GM23338 (cell line): ENCODE measurements at regions not wholly inside any gene's neighbourhood (a gene's known extent, or its start where the extent isn't known, plus 50 kb on each side); places are given as distances from the start of the nearest gene placed in this dataset.

Experiments used
- ATAC-seq: fragments of 200-7000 bp; cut with Tn5 transposase; 3 replicates; pipeline ENCODE4 v1.9.1; 2020
- DNase-seq: peaks from one replicate; pipeline ENCODE4 v3.0.0-alpha.2; 2015; ENCODE audit warnings: low spot score
- H2AFZ ChIP-seq: fragments of 200-600 bp; sonication (generic); 2 replicates; pipeline ENCODE4 v1.8.0; 2016; ENCODE audit warnings: antibody characterized with exemption, mild to moderate bottlenecking, moderate library complexity
- H3F3A ChIP-seq: fragments of 200-600 bp; sonication (generic); replicated peaks from 2 replicates; pipeline ENCODE4 v1.8.0; 2017; ENCODE audit warnings: antibody characterized with exemption, mixed run types, low read depth
- H3K27ac ChIP-seq: fragments of 200-600 bp; sonication (generic); 2 replicates; pipeline ENCODE4 v1.6.1; 2016; ENCODE audit warnings: low read depth
- H3K27me3 ChIP-seq: fragments of 200-600 bp; sonication (generic); 2 replicates; pipeline ENCODE4 v1.8.0; 2016; ENCODE audit warnings: mild to moderate bottlenecking, mixed run types, moderate library complexity; ENCODE audit not compliant: insufficient read depth
- H3K36me3 ChIP-seq: fragments of 200-600 bp; sonication (generic); 2 replicates; pipeline ENCODE4 v1.8.0; 2016; ENCODE audit warnings: mild to moderate bottlenecking; ENCODE audit not compliant: insufficient read depth
- H3K4me1 ChIP-seq: fragments of 200-600 bp; sonication (generic); 2 replicates; pipeline ENCODE4 v1.8.0; 2016; ENCODE audit warnings: mild to moderate bottlenecking, moderate library complexity; ENCODE audit not compliant: insufficient read depth
- H3K4me2 ChIP-seq: fragments of 200-600 bp; sonication (generic); 2 replicates; pipeline ENCODE4 v1.7.1; 2017; ENCODE audit warnings: mixed run types
- H3K4me3 ChIP-seq: fragments of 200-600 bp; sonication (generic); 2 replicates; pipeline ENCODE4 v1.6.1; 2016; ENCODE audit warnings: mixed run types
- H3K79me2 ChIP-seq: fragments of 200-600 bp; sonication (generic); replicated peaks from 2 replicates; pipeline ENCODE4 v1.8.0; 2017; ENCODE audit warnings: mild to moderate bottlenecking; ENCODE audit not compliant: insufficient read depth
- H3K9me2 ChIP-seq: fragments of 200-600 bp; sonication (generic); 2 replicates; pipeline ENCODE4 v1.8.0; 2017; ENCODE audit not compliant: insufficient read depth
- H4K20me1 ChIP-seq: fragments of 200-600 bp; sonication (generic); replicated peaks from 2 replicates; pipeline ENCODE4 v1.8.0; 2017; ENCODE audit warnings: mild to moderate bottlenecking; ENCODE audit not compliant: insufficient read depth
- H3K27ac Mint-ChIP-seq: 2 replicates; pipeline ENCODE4 v1.8.0; 2020; ENCODE audit warnings: inconsistent platforms, mild to moderate bottlenecking, moderate library complexity, mixed read lengths
- H3K27me3 Mint-ChIP-seq: 3 replicates; pipeline ENCODE4 v1.8.0; 2022; ENCODE audit warnings: low read depth, mild to moderate bottlenecking, moderate library complexity, mixed read lengths, inconsistent platforms; ENCODE audit not compliant: insufficient read depth, poor library complexity
- H3K36me3 Mint-ChIP-seq: 3 replicates; pipeline ENCODE4 v1.8.0; 2021; ENCODE audit warnings: low read depth, mild to moderate bottlenecking, inconsistent platforms, moderate library complexity, mixed read lengths
- H3K4me1 Mint-ChIP-seq: 3 replicates; pipeline ENCODE4 v1.8.0; 2020; ENCODE audit warnings: mild to moderate bottlenecking, inconsistent platforms, mixed read lengths
- H3K4me3 Mint-ChIP-seq: 3 replicates; pipeline ENCODE4 v1.8.0; 2021; ENCODE audit warnings: moderate library complexity, mild to moderate bottlenecking, inconsistent platforms, mixed read lengths
- H3K9me3 Mint-ChIP-seq: 3 replicates; pipeline ENCODE4 v1.8.0; 2020; ENCODE audit warnings: moderate library complexity, mild to moderate bottlenecking, inconsistent platforms, mixed read lengths
- CREB1 ChIP-seq: fragments of 250-450 bp; sonication (Bioruptor Pico); IDR thresholded peaks from 2 replicates; pipeline ENCODE4 v1.5.0; 2020; ENCODE audit warnings: low read depth, mild to moderate bottlenecking, moderate library complexity
- CTCF ChIP-seq, 2 experiments: fragments of 200-600 bp in 1 of 2; sonication (generic) in 1 of 2; conservative IDR thresholded peaks; 2 replicates each; pipeline versions ENCODE4 v1.5.1 to v1.6.1; 2016 to 2017; ENCODE audit warnings: antibody characterized with exemption in 2 of 2, low read depth in 2 of 2, mild to moderate bottlenecking in 2 of 2, moderate library complexity in 1 of 2
- EZH2 ChIP-seq: fragments of 200-600 bp; sonication (generic); IDR thresholded peaks from one replicate; pipeline ENCODE4 v1.8.0; 2017; ENCODE audit warnings: antibody characterized with exemption, mild to moderate bottlenecking, low read depth; ENCODE audit not compliant: unreplicated experiment
- EZH2phosphoT487 ChIP-seq: fragments of 200-600 bp; sonication (generic); IDR thresholded peaks from one replicate; pipeline ENCODE4 v1.8.1; 2018; ENCODE audit warnings: antibody characterized with exemption; ENCODE audit not compliant: unreplicated experiment
- JUNB ChIP-seq: IDR thresholded peaks from one replicate; pipeline ENCODE4 v1.6.1; 2016; ENCODE audit warnings: antibody characterized with exemption; ENCODE audit not compliant: unreplicated experiment
- NANOG ChIP-seq: IDR thresholded peaks from 2 replicates; pipeline ENCODE4 v1.6.1; 2016; ENCODE audit warnings: antibody characterized with exemption, borderline replicate concordance
- POLR2AphosphoS5 ChIP-seq: IDR thresholded peaks from 2 replicates; pipeline ENCODE4 v1.6.1; 2016; ENCODE audit warnings: antibody characterized with exemption, low read depth
- STAT1 ChIP-seq: IDR thresholded peaks from one replicate; pipeline ENCODE4 v1.6.1; 2016; ENCODE audit warnings: antibody characterized with exemption; ENCODE audit not compliant: unreplicated experiment
- ZNF114 ChIP-seq: fragments of 250-450 bp; sonication (Bioruptor Pico); IDR thresholded peaks from 2 replicates; pipeline ENCODE4 v1.5.0; 2020; ENCODE audit warnings: mild to moderate bottlenecking, moderate library complexity
- ZNF331 ChIP-seq: fragments of 250-450 bp; sonication (Bioruptor Pico); IDR thresholded peaks from 2 replicates; pipeline ENCODE4 v1.5.0; 2020; ENCODE audit warnings: low read depth, mild to moderate bottlenecking, moderate library complexity
- TF ChIP-seq, protein P1 (sequence below): IDR thresholded peaks from 2 replicates; pipeline ENCODE4 v1.6.1; 2016; ENCODE audit warnings: antibody characterized with exemption
- TF ChIP-seq, protein P2 (sequence below): IDR thresholded peaks from one replicate; pipeline ENCODE4 v1.6.1; 2018; ENCODE audit warnings: antibody characterized with exemption; ENCODE audit not compliant: unreplicated experiment

DNA sequence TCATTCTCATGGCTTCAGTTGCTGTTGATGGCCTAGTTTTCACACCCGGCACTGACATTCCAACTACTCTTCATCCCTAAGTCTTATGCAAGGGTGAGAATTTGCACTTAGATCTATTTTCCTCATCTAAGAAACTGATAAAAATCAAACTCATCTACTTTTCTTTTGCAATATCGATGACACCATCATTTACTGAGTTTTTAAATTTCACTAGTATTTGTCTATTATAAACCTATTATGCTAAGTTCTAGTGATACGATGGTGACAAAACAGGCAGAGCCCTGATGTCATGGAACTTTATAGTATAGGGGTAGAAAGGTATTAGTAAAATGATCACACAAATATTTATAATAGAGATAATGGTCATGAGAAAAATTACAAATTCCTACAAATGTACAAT is 167.9 kb upstream of the CITED2 start:
- no peaks in the 10 kb centered on the region for H3K27me3 Mint-ChIP-seq

More for the DNA sequence above, 167.9 kb upstream of the CITED2 start:
- no peaks in the 10 kb centered on the region; the same call in 1 of the 2 replicates for H3K9me2 ChIP-seq
- no peaks in the 10 kb centered on the region for H3K36me3 ChIP-seq
- Mint-ChIP-seq H3K9me3 (no peaks in the 10 kb centered on the region), H3K4me3 (no peak overlapping the region), H3K4me1 (peaks cover 45% of the 10 kb centered on the region), H3K27ac (no peak overlapping the region), H3K36me3 (no peaks in the 10 kb centered on the region)
- no peak overlapping the region for H3K4me3 ChIP-seq
- no peaks in the 10 kb centered on the region for H3K79me2 ChIP-seq
- peaks cover 36% of the 10 kb centered on the region for H3K4me1 ChIP-seq
- H3K27me3 ChIP-seq = no peaks in the 10 kb centered on the region
- no peak overlapping the region for H3K4me2 ChIP-seq
- no peaks in the 10 kb centered on the region for H3F3A ChIP-seq
- TF ChIP-seq POLR2AphosphoS5 (no peak), CTCF (conservative IDR thresholded peaks at IDR 0.05; ENCODE audit: low read depth in 2 of 2) (no peak), JUNB (no peak), ZNF331 (CRISPR knock-in tag) (no peak), CREB1 (CRISPR knock-in tag) (no peak), STAT1 (no peak), NANOG (no peak), EZH2phosphoT487 (no peak), ZNF114 (CRISPR knock-in tag) (no peak), EZH2 (no peak)
- TF ChIP-seq, protein P1, sequence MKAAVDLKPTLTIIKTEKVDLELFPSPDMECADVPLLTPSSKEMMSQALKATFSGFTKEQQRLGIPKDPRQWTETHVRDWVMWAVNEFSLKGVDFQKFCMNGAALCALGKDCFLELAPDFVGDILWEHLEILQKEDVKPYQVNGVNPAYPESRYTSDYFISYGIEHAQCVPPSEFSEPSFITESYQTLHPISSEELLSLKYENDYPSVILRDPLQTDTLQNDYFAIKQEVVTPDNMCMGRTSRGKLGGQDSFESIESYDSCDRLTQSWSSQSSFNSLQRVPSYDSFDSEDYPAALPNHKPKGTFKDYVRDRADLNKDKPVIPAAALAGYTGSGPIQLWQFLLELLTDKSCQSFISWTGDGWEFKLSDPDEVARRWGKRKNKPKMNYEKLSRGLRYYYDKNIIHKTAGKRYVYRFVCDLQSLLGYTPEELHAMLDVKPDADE = no peak
- TF ChIP-seq, protein P2, sequence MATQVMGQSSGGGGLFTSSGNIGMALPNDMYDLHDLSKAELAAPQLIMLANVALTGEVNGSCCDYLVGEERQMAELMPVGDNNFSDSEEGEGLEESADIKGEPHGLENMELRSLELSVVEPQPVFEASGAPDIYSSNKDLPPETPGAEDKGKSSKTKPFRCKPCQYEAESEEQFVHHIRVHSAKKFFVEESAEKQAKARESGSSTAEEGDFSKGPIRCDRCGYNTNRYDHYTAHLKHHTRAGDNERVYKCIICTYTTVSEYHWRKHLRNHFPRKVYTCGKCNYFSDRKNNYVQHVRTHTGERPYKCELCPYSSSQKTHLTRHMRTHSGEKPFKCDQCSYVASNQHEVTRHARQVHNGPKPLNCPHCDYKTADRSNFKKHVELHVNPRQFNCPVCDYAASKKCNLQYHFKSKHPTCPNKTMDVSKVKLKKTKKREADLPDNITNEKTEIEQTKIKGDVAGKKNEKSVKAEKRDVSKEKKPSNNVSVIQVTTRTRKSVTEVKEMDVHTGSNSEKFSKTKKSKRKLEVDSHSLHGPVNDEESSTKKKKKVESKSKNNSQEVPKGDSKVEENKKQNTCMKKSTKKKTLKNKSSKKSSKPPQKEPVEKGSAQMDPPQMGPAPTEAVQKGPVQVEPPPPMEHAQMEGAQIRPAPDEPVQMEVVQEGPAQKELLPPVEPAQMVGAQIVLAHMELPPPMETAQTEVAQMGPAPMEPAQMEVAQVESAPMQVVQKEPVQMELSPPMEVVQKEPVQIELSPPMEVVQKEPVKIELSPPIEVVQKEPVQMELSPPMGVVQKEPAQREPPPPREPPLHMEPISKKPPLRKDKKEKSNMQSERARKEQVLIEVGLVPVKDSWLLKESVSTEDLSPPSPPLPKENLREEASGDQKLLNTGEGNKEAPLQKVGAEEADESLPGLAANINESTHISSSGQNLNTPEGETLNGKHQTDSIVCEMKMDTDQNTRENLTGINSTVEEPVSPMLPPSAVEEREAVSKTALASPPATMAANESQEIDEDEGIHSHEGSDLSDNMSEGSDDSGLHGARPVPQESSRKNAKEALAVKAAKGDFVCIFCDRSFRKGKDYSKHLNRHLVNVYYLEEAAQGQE = no peak
- ATAC-seq (no peak), DNase-seq (no peak)
- no peak overlapping the region for H3K27ac ChIP-seq
- no peaks in the 10 kb centered on the region for H4K20me1 ChIP-seq
- no peak overlapping the region for H2AFZ ChIP-seq
